ENCODE measurements at regions not wholly inside any gene's neighbourhood (a gene's known extent, or its start where the extent isn't known, plus 50 kb on each side); places are given as distances from the start of the nearest gene placed in this dataset.
"Not testable (repeated sequence)": the region's sequence is repeated elsewhere in the genome, so short reads cannot be mapped to it uniquely, and the experiment has no call there.

DNA sequence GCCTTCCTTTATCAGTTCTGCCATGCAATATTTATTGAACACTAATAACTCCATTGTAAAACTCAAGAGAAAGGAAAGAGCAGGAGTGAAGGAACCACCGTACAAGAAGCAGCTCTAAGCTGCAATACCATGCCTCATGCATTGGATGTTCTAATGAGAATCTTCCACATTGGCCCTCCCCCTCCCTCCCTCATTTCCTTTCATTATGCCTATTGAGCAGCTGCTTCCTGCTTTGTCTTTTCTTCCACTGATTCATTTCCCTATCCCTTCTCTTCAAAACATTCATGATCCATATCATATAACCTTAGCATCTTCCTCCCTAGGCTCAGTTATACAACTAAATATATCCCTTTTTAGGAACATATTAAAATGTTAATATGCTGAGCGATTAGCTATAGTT is 698.7 kb upstream of the GOLIM4 start:
- Histone ChIP-seq H3K9me3 (replicated peaks; ENCODE audit: insufficient read depth, low read length) (no peaks in the 10 kb centered on the region), H3K4me2 (ENCODE audit: low read depth, low read length) (no peak overlapping the region), H3K9me2 (replicated peaks; ENCODE audit: insufficient read depth, low read length) (no peaks in the 10 kb centered on the region), H3F3A (ENCODE audit: insufficient read depth, low read length) (no peaks in the 10 kb centered on the region; the same call in 1 of the 2 replicates), H2AFZ (ENCODE audit: low read length) (no peak overlapping the region), H3K79me2 (ENCODE audit: low read length) (no peaks in the 10 kb centered on the region), H3K27ac (ENCODE audit: low read length) (no peak overlapping the region), H3K4me1 (ENCODE audit: low read length) (peaks cover 23% of the 10 kb centered on the region), H4K20me1 (ENCODE audit: insufficient read depth, low read length) (no peaks in the 10 kb centered on the region), H3K4me3 (ENCODE audit: low read length) (no peak overlapping the region), H3K27me3 (replicated peaks; ENCODE audit: insufficient read depth, low read length) (no peaks in the 10 kb centered on the region), H3K9ac (ENCODE audit: low read length) (no peak overlapping the region), H3K36me3 (replicated peaks; ENCODE audit: insufficient read depth, low read length) (no peaks in the 10 kb centered on the region)
- DNase-seq = no peak
- TF ChIP-seq, protein P1, sequence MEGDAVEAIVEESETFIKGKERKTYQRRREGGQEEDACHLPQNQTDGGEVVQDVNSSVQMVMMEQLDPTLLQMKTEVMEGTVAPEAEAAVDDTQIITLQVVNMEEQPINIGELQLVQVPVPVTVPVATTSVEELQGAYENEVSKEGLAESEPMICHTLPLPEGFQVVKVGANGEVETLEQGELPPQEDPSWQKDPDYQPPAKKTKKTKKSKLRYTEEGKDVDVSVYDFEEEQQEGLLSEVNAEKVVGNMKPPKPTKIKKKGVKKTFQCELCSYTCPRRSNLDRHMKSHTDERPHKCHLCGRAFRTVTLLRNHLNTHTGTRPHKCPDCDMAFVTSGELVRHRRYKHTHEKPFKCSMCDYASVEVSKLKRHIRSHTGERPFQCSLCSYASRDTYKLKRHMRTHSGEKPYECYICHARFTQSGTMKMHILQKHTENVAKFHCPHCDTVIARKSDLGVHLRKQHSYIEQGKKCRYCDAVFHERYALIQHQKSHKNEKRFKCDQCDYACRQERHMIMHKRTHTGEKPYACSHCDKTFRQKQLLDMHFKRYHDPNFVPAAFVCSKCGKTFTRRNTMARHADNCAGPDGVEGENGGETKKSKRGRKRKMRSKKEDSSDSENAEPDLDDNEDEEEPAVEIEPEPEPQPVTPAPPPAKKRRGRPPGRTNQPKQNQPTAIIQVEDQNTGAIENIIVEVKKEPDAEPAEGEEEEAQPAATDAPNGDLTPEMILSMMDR (IDR thresholded peaks at IDR 0.05; ENCODE audit: low read length) = no peak
- TF ChIP-seq EZH2 (optimal IDR thresholded peaks at IDR 0.05; ENCODE audit: low read depth, low read length) = no peak
- TF ChIP-seq EZH2phosphoT487 (IDR thresholded peaks at IDR 0.05; ENCODE audit: low read length) = no peak

DNA sequence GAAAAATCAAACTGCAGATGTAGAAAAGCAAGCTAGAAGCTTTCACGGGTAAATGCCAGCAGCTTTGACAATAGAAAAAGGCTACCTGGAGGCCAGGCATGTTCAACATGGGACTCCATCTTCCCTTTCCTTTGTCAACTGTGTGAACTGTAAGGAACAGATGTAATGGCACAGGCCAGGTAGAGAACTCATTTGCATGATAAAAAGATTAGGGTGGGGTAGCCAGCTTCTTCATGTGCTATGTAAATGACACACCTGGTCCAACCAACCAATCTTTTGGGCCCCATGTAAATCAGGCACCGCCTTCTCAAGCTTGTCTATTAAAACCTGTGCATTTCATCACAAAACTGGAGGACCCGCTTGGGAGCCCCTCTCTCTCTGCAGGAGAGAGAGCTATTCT is 686.5 kb upstream of the GOLIM4 start:
- DNase-seq = no peak
- Histone ChIP-seq H3K9ac (ENCODE audit: low read length) (no peak overlapping the region), H3K4me3 (ENCODE audit: low read length) (no peak overlapping the region), H3K4me1 (ENCODE audit: low read length) (no peaks in the 10 kb centered on the region), H4K20me1 (ENCODE audit: insufficient read depth, low read length) (no peaks in the 10 kb centered on the region), H3K36me3 (replicated peaks; ENCODE audit: insufficient read depth, low read length) (no peaks in the 10 kb centered on the region), H3K27ac (ENCODE audit: low read length) (no peak overlapping the region), H3K4me2 (ENCODE audit: low read depth, low read length) (no peak overlapping the region), H3K79me2 (ENCODE audit: low read length) (no peaks in the 10 kb centered on the region), H2AFZ (ENCODE audit: low read length) (no peak overlapping the region), H3K9me2 (replicated peaks; ENCODE audit: insufficient read depth, low read length) (no peaks in the 10 kb centered on the region), H3K27me3 (replicated peaks; ENCODE audit: insufficient read depth, low read length) (no peaks in the 10 kb centered on the region), H3K9me3 (replicated peaks; ENCODE audit: insufficient read depth, low read length) (no peaks in the 10 kb centered on the region), H3F3A (ENCODE audit: insufficient read depth, low read length) (no peaks in the 10 kb centered on the region)
- TF ChIP-seq, protein P1 (IDR thresholded peaks at IDR 0.05; ENCODE audit: low read length) = no peak
- TF ChIP-seq EZH2 (optimal IDR thresholded peaks at IDR 0.05; ENCODE audit: low read depth, low read length) (no peak), EZH2phosphoT487 (IDR thresholded peaks at IDR 0.05; ENCODE audit: low read length) (no peak)

- not testable (repeated sequence) for H4K20me1 ChIP-seq (ENCODE audit: insufficient read depth, low read length); H3K79me2 ChIP-seq (ENCODE audit: low read length)
Observed at GRCh38 chr3:168779970-168780645, 684.4 kb upstream of the GOLIM4 start.

GRCh38 chr3:168753724-168754123 is 658.0 kb upstream of the GOLIM4 start:
- no peaks in the 10 kb centered on the region for H3K9me2 ChIP-seq (replicated peaks; ENCODE audit: insufficient read depth, low read length)
- H4K20me1 ChIP-seq (ENCODE audit: insufficient read depth, low read length) = no peaks in the 10 kb centered on the region
- TF ChIP-seq EZH2phosphoT487 (IDR thresholded peaks at IDR 0.05; ENCODE audit: low read length) (no peak), EZH2 (optimal IDR thresholded peaks at IDR 0.05; ENCODE audit: low read depth, low read length) (no peak)
- TF ChIP-seq, protein P1 (IDR thresholded peaks at IDR 0.05; ENCODE audit: low read length) = no peak
- no peaks in the 10 kb centered on the region for H3K36me3 ChIP-seq (replicated peaks; ENCODE audit: insufficient read depth, low read length)
- no peaks in the 10 kb centered on the region for H3K4me1 ChIP-seq (ENCODE audit: low read length)
- H3K79me2 ChIP-seq (ENCODE audit: low read length) = no peaks in the 10 kb centered on the region
- H3K27ac ChIP-seq (ENCODE audit: low read length) = no peak overlapping the region
- H3K4me3 ChIP-seq (ENCODE audit: low read length) = no peak overlapping the region
- H3K4me2 ChIP-seq (ENCODE audit: low read depth, low read length) = no peak overlapping the region
- no peak for DNase-seq
- H3K9ac ChIP-seq (ENCODE audit: low read length) = no peak overlapping the region
- H3K27me3 ChIP-seq (replicated peaks; ENCODE audit: insufficient read depth, low read length) = no peaks in the 10 kb centered on the region
- no peaks in the 10 kb centered on the region for H3F3A ChIP-seq (ENCODE audit: insufficient read depth, low read length)
- H3K9me3 ChIP-seq (replicated peaks; ENCODE audit: insufficient read depth, low read length) = no peaks in the 10 kb centered on the region
- no peak overlapping the region for H2AFZ ChIP-seq (ENCODE audit: low read length)

More at GRCh38 chr3:168779970-168780645, 684.4 kb upstream of the GOLIM4 start:
- not testable (repeated sequence) for DNase-seq; H3K9me3 ChIP-seq (replicated peaks; ENCODE audit: insufficient read depth, low read length); H2AFZ ChIP-seq (ENCODE audit: low read length); H3K4me1 ChIP-seq (ENCODE audit: low read length); H3K4me2 ChIP-seq (ENCODE audit: low read depth, low read length); H3K36me3 ChIP-seq (replicated peaks; ENCODE audit: insufficient read depth, low read length); H3K27me3 ChIP-seq (replicated peaks; ENCODE audit: insufficient read depth, low read length); H3K9me2 ChIP-seq (replicated peaks; ENCODE audit: insufficient read depth, low read length); H3K4me3 ChIP-seq (ENCODE audit: low read length); H3F3A ChIP-seq (ENCODE audit: insufficient read depth, low read length); H3K27ac ChIP-seq (ENCODE audit: low read length); H3K9ac ChIP-seq (ENCODE audit: low read length)

All from MM.1S (cell line).